ENCODE measurements at regions not wholly inside any gene's neighbourhood (a gene's known extent, or its start where the extent isn't known, plus 50 kb on each side); places are given as distances from the start of the nearest gene placed in this dataset.
"Not testable (repeated sequence)": the region's sequence is repeated elsewhere in the genome, so short reads cannot be mapped to it uniquely, and the experiment has no call there.

- H3K9me3 Mint-ChIP-seq; H3K27me3 Mint-ChIP-seq; H3K36me3 ChIP-seq (ENCODE audit: control insufficient read depth, insufficient read depth, low read length); H3K4me3 ChIP-seq (ENCODE audit: low read depth, low read length); H3K36me3 Mint-ChIP-seq; H3K27ac ChIP-seq (ENCODE audit: insufficient read depth, low read length, poor library complexity, severe bottlenecking); H3K9me3 ChIP-seq (ENCODE audit: control insufficient read depth in 2 of 2, low read length in 2 of 2); ATAC-seq (ENCODE audit: low read depth in 2 of 2); H3K4me1 Mint-ChIP-seq; H3K4me3 Mint-ChIP-seq; H3K4me1 ChIP-seq (ENCODE audit: control insufficient read depth, insufficient read depth, low read length, poor library complexity, severe bottlenecking); H3K27me3 ChIP-seq (ENCODE audit: control insufficient read depth, insufficient read depth, low read length); DNase-seq: not testable (repeated sequence)
- H3K27ac Mint-ChIP-seq, result peak overlapping the region; percentile 20 to 84 (median 78)
Observed at GRCh38 chr15:44830692-44831408, 94.5 kb downstream of the TRIM69 start.

DNA sequence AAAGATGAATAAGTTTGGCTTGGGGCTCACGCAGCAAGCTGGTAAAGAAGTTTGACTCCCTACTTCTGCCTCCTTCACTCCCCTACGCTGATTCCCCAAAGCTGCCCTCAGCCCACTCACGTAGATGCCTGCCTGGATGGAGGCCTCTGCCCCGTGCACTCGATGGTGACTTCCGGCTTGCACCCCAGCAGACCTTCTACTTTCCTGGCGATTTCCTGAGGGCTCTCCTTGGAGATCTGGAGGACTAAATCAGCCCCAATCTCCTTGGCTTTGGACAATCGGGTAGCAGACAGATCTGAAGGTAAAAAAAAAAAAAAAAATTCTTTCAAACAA is 95.0 kb downstream of the TRIM69 start:
- DNase-seq; H3K27me3 Mint-ChIP-seq; H3K4me3 ChIP-seq (ENCODE audit: low read depth, low read length); H3K4me1 ChIP-seq (ENCODE audit: control insufficient read depth, insufficient read depth, low read length, poor library complexity, severe bottlenecking); H3K36me3 Mint-ChIP-seq; H3K27ac ChIP-seq (ENCODE audit: insufficient read depth, low read length, poor library complexity, severe bottlenecking); ATAC-seq (ENCODE audit: low read depth in 2 of 2); H3K27me3 ChIP-seq (ENCODE audit: control insufficient read depth, insufficient read depth, low read length); H3K9me3 ChIP-seq (ENCODE audit: control insufficient read depth in 2 of 2, low read length in 2 of 2); H3K4me3 Mint-ChIP-seq; H3K4me1 Mint-ChIP-seq; H3K9me3 Mint-ChIP-seq; H3K36me3 ChIP-seq (ENCODE audit: control insufficient read depth, insufficient read depth, low read length): not testable (repeated sequence)
- peak overlapping the region in 1 of 3 donors; percentile 55 for H3K27ac Mint-ChIP-seq

DNA sequence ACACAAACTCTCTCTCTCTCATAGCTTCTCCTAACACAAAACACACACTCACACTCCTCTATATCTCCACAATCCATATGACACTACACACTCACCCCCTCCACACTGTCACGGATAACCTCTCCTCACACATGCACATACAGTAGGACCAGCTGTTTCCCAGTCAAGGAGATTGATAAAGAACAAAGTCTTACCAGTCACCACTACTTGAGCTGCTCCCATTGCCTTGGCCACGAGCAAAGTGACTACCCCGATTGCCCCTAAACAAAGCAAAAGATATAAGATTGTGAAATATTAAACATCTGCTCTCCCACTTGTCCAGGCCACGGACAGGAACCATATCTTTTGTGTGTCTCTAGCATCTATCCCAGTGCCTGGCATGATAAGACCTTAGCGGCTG is 95.8 kb downstream of the TRIM69 start:
- not testable (repeated sequence) for ATAC-seq (ENCODE audit: low read depth in 2 of 2); H3K27me3 Mint-ChIP-seq
- H3K27ac Mint-ChIP-seq, result peak overlapping the region in 1 of 3 donors; percentile 40

DNA sequence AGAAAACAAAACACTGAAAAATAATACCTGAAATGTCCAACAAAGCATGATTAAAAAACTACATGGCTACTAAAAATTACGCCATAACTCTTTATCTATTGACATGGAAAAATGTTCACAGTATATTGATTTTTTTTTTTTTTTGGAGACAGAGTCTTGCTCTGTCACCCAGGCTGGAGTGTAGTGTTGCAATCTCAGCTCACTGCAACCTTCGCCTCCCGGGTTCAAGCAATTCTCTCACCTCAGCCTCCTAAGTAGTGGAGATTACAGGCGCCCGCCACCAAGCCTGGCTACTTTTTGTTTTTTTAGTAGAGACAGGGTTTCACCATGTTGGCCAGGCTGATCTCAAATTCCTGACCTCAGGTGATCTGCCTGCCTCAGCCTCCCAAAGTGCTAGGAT is 96.8 kb downstream of the TRIM69 start:
- H3K27me3 ChIP-seq (ENCODE audit: control insufficient read depth, insufficient read depth, low read length); H3K4me1 ChIP-seq (ENCODE audit: control insufficient read depth, insufficient read depth, low read length, poor library complexity, severe bottlenecking); H3K4me1 Mint-ChIP-seq; H3K36me3 ChIP-seq (ENCODE audit: control insufficient read depth, insufficient read depth, low read length); ATAC-seq (ENCODE audit: low read depth in 2 of 2); H3K27ac ChIP-seq (ENCODE audit: insufficient read depth, low read length, poor library complexity, severe bottlenecking); H3K27ac Mint-ChIP-seq; H3K9me3 Mint-ChIP-seq; H3K36me3 Mint-ChIP-seq; DNase-seq; H3K27me3 Mint-ChIP-seq; H3K4me3 Mint-ChIP-seq; H3K9me3 ChIP-seq (ENCODE audit: control insufficient read depth in 2 of 2, low read length in 2 of 2); H3K4me3 ChIP-seq (ENCODE audit: low read depth, low read length): not testable (repeated sequence)

More for the DNA sequence above, 95.8 kb downstream of the TRIM69 start:
- not testable (repeated sequence) for H3K36me3 ChIP-seq (ENCODE audit: control insufficient read depth, insufficient read depth, low read length); H3K9me3 Mint-ChIP-seq; H3K9me3 ChIP-seq (ENCODE audit: control insufficient read depth in 2 of 2, low read length in 2 of 2); H3K4me1 ChIP-seq (ENCODE audit: control insufficient read depth, insufficient read depth, low read length, poor library complexity, severe bottlenecking); H3K36me3 Mint-ChIP-seq; DNase-seq; H3K4me3 ChIP-seq (ENCODE audit: low read depth, low read length); H3K4me3 Mint-ChIP-seq; H3K27ac ChIP-seq (ENCODE audit: insufficient read depth, low read length, poor library complexity, severe bottlenecking); H3K27me3 ChIP-seq (ENCODE audit: control insufficient read depth, insufficient read depth, low read length); H3K4me1 Mint-ChIP-seq

GRCh38 chr15:44833761-44834160 is 97.4 kb downstream of the TRIM69 start:
- not testable (repeated sequence) for ATAC-seq (ENCODE audit: low read depth in 2 of 2); DNase-seq; H3K9me3 Mint-ChIP-seq; H3K27me3 Mint-ChIP-seq; H3K27ac ChIP-seq (ENCODE audit: insufficient read depth, low read length, poor library complexity, severe bottlenecking); H3K4me3 ChIP-seq (ENCODE audit: low read depth, low read length); H3K4me3 Mint-ChIP-seq; H3K9me3 ChIP-seq (ENCODE audit: control insufficient read depth in 2 of 2, low read length in 2 of 2); H3K36me3 Mint-ChIP-seq; H3K4me1 ChIP-seq (ENCODE audit: control insufficient read depth, insufficient read depth, low read length, poor library complexity, severe bottlenecking); H3K4me1 Mint-ChIP-seq; H3K27ac Mint-ChIP-seq; H3K27me3 ChIP-seq (ENCODE audit: control insufficient read depth, insufficient read depth, low read length); H3K36me3 ChIP-seq (ENCODE audit: control insufficient read depth, insufficient read depth, low read length)

DNA sequence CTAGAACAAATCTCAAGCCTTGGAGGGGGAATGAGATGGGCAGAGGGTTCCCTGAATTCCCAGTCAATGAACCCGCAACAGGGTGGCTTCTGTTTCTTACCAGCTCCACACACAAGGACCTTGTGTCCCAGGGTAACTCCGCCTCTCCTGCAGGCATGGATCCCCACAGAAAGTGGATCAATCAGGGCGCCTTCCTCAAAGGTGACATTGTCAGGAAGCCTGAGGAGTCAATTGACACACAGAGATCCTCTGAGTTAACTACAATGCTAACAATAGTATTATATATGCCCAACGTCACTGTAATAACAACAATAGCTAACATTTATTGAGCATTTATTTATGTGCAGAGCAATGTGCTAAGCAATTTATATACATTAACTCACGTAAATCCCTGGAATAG is 98.8 kb downstream of the TRIM69 start:
- H3K27me3 ChIP-seq (ENCODE audit: control insufficient read depth, insufficient read depth, low read length); H3K27me3 Mint-ChIP-seq; H3K4me3 Mint-ChIP-seq; H3K4me1 ChIP-seq (ENCODE audit: control insufficient read depth, insufficient read depth, low read length, poor library complexity, severe bottlenecking); DNase-seq; H3K4me3 ChIP-seq (ENCODE audit: low read depth, low read length); ATAC-seq (ENCODE audit: low read depth in 2 of 2); H3K27ac ChIP-seq (ENCODE audit: insufficient read depth, low read length, poor library complexity, severe bottlenecking); H3K9me3 Mint-ChIP-seq; H3K36me3 Mint-ChIP-seq; H3K4me1 Mint-ChIP-seq; H3K9me3 ChIP-seq (ENCODE audit: control insufficient read depth in 2 of 2, low read length in 2 of 2); H3K36me3 ChIP-seq (ENCODE audit: control insufficient read depth, insufficient read depth, low read length); H3K27ac Mint-ChIP-seq: not testable (repeated sequence)

DNA sequence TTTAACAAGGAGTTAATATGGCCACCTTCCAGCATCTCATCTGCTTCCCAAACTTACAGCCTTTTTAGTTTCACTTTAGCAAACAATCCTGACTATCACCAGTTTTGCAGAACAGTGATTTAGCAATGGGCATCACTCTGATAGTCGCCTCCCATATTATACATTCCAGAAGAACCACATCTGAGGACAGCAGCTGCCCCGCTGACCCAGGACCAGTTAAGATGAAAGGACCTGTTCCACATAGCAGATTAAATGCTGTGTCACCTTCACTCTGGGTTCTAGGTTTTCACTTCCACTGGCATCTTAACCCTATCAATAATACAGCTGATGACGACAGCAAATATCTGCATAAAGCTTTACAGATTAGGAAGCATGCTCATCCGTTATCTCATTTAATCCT is 99.8 kb downstream of the TRIM69 start:
- no peaks in the 10 kb centered on the region for H3K4me1 ChIP-seq (ENCODE audit: control insufficient read depth, insufficient read depth, low read length, poor library complexity, severe bottlenecking)
- H3K9me3 Mint-ChIP-seq, result peaks cover 0 to 1% (median 0%) of the 10 kb centered on the region in 7 donors
- H3K27ac Mint-ChIP-seq, result no peak overlapping the region
- no peak overlapping the region for H3K4me3 Mint-ChIP-seq
- peaks cover 5% of the 10 kb centered on the region for H3K36me3 Mint-ChIP-seq
- H3K27me3 ChIP-seq (ENCODE audit: control insufficient read depth, insufficient read depth, low read length), result no peaks in the 10 kb centered on the region
- DNase-seq, result no peak
- no peak overlapping the region for H3K4me3 ChIP-seq (ENCODE audit: low read depth, low read length)
- H3K27ac ChIP-seq (ENCODE audit: insufficient read depth, low read length, poor library complexity, severe bottlenecking), result no peak overlapping the region
- peaks cover 0 to 3% (median 1%) of the 10 kb centered on the region in 4 donors for H3K4me1 Mint-ChIP-seq
- no peaks in the 10 kb centered on the region for H3K36me3 ChIP-seq (ENCODE audit: control insufficient read depth, insufficient read depth, low read length)
- H3K9me3 ChIP-seq (ENCODE audit: control insufficient read depth in 2 of 2, low read length in 2 of 2), result no peaks in the 10 kb centered on the region
- no peaks in the 10 kb centered on the region for H3K27me3 Mint-ChIP-seq
- no peak for ATAC-seq (ENCODE audit: low read depth in 2 of 2)

GRCh38 chr15:44838929-44839328 is 102.6 kb downstream of the TRIM69 start:
- not testable (repeated sequence) for ATAC-seq (ENCODE audit: low read depth in 2 of 2)

More at GRCh38 chr15:44838929-44839328, 102.6 kb downstream of the TRIM69 start:
- not testable (repeated sequence) for H3K27me3 ChIP-seq (ENCODE audit: control insufficient read depth, insufficient read depth, low read length); H3K36me3 Mint-ChIP-seq; H3K9me3 ChIP-seq (ENCODE audit: control insufficient read depth in 2 of 2, low read length in 2 of 2); H3K4me3 ChIP-seq (ENCODE audit: low read depth, low read length); H3K27me3 Mint-ChIP-seq; DNase-seq; H3K9me3 Mint-ChIP-seq; H3K27ac ChIP-seq (ENCODE audit: insufficient read depth, low read length, poor library complexity, severe bottlenecking); H3K4me3 Mint-ChIP-seq; H3K4me1 Mint-ChIP-seq; H3K4me1 ChIP-seq (ENCODE audit: control insufficient read depth, insufficient read depth, low read length, poor library complexity, severe bottlenecking); H3K36me3 ChIP-seq (ENCODE audit: control insufficient read depth, insufficient read depth, low read length)
- peak overlapping the region in 1 of 3 donors; percentile 20 for H3K27ac Mint-ChIP-seq

Data from CD4-positive, CD25-positive, alpha-beta regulatory T cell (primary cell).